Muscle layer of colon (tissue), 2 donors: ENCODE measurements at regions not wholly inside any gene's neighbourhood (a gene's known extent, or its start where the extent isn't known, plus 50 kb on each side); places are given as distances from the start of the nearest gene placed in this dataset.
"Not testable (repeated sequence)": the region's sequence is repeated elsewhere in the genome, so short reads cannot be mapped to it uniquely, and the experiment has no call there.

Experiments
- H3K27ac ChIP-seq: one replicate; pipeline ENCODE4 v1.7.0; 2013; ENCODE audit warnings: low read depth, mild to moderate bottlenecking, low read length, moderate library complexity
- H3K27me3 ChIP-seq, 2 donors: one replicate each; pipeline ENCODE4 v1.7.0; 2013; ENCODE audit warnings: low read length in 2 of 2, mild to moderate bottlenecking in 2 of 2; ENCODE audit not compliant: insufficient read depth in 2 of 2, control insufficient read depth in 1 of 2
- H3K36me3 ChIP-seq: one replicate; pipeline ENCODE4 v1.7.0; 2013; ENCODE audit warnings: mild to moderate bottlenecking, low read length; ENCODE audit not compliant: insufficient read depth
- H3K4me1 ChIP-seq: one replicate; pipeline ENCODE4 v1.7.0; 2013; ENCODE audit warnings: mild to moderate bottlenecking, low read length; ENCODE audit not compliant: insufficient read depth
- H3K4me3 ChIP-seq, 2 donors: one replicate each; pipeline ENCODE4 v1.7.0; 2013; ENCODE audit warnings: low read length in 2 of 2, low read depth in 1 of 2, mild to moderate bottlenecking in 1 of 2, moderate library complexity in 1 of 2
- H3K9ac ChIP-seq: one replicate; pipeline ENCODE4 v1.7.0; 2013; ENCODE audit warnings: low read length
- H3K9me3 ChIP-seq: one replicate; pipeline ENCODE4 v1.7.0; 2013; ENCODE audit warnings: mild to moderate bottlenecking, low read length
- donor health status: abdominal sarcoma.
- donor health status: Adenocarcinoma of cecum.

DNA sequence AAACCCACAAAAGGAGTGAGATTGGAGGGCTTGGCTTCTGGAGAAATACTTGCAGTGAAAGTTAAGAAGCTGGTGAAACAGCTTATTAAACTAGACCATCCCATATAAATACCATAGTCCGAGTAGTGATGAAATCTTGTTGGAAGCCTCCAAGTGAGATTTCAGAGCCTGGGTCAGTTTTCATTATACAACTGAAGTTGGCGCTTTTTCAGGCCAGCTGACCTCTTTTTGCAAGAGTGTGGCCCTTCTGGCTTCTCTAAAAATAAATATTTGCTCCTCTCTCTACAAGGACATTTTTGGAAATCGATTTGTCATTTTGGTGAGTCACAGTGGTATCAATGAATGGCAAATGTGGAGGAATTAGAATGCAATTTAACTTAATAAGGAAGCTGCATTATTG lies 51.2 kb upstream of the THRB start:
- H3K27ac ChIP-seq = no peak overlapping the region
- H3K36me3 ChIP-seq = no peaks in the 10 kb centered on the region
- H3K4me3 ChIP-seq = no peak overlapping the region
- no peaks in the 10 kb centered on the region for H3K9me3 ChIP-seq
- H3K27me3 ChIP-seq = no peaks in the 10 kb centered on the region
- no peak overlapping the region for H3K9ac ChIP-seq
- peaks cover 9% of the 10 kb centered on the region for H3K4me1 ChIP-seq

DNA sequence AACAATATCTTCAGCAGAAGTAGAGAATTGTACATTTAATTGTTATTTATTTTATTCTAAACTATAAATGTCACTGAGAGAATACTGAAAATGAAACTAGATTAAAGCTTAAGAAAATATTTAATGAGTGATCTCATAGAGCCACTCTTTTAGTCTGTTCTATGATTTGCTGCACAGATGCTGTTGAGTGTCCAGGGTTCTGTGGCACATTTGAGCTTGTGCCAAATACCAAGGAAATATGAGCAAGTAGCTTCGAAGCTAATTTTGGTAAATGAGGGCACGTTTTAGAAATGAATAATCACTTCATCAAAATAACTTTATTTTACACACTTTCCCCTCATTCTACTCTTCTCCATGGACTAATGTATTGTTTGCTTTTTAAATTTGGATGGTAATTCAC lies 53.6 kb upstream of the THRB start:
- Histone ChIP-seq H3K27ac (no peak overlapping the region), H3K36me3 (no peaks in the 10 kb centered on the region), H3K9ac (no peak overlapping the region), H3K9me3 (no peaks in the 10 kb centered on the region), H3K4me3 (no peak overlapping the region), H3K27me3 (no peaks in the 10 kb centered on the region), H3K4me1 (peaks cover 9% of the 10 kb centered on the region)

DNA sequence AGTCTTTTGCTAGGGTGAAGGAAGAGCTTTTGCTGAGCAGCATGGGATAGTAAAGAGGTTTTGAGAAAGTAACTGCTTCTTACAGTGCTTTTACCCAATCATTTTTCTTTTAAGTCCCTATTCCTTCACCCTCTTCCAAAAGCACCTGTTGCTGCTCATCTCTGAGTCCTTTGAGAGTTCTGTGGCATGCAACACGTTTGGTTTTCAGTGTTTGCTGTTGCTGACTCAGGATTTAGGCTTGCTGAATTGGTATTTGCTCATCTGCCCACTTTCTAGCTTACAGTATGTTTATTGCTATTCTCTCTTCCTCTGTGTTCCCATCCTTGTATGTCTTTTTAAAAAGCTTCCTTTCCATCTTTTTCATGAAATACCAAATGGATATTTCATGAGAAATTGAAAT lies 55.9 kb upstream of the THRB start:
- no peak overlapping the region for H3K9ac ChIP-seq
- no peaks in the 10 kb centered on the region for H3K27me3 ChIP-seq
- H3K36me3 ChIP-seq = no peaks in the 10 kb centered on the region
- peaks cover 8% of the 10 kb centered on the region for H3K4me1 ChIP-seq
- no peak overlapping the region for H3K27ac ChIP-seq
- H3K9me3 ChIP-seq = no peaks in the 10 kb centered on the region
- no peak overlapping the region for H3K4me3 ChIP-seq

DNA sequence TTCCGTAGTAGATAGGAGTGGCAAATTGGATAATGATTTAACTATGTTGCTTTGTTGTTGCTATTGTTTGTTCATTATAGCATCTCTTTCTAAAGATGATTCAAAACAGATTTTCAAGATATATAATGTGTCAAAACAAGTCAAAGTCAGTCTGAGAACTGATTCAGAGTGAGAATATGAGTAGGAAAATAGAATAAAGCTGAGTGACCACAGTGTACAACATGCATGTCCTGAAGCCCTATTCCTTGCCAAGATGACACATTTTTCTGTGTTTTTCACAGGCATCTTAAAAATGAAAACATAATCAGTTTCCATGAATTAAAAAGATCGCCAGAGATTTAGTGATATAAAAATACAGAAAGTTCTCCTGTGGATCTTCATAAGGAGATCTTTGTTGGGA lies 57.0 kb upstream of the THRB start:
- Histone ChIP-seq H3K27me3 (no peaks in the 10 kb centered on the region), H3K27ac (no peak overlapping the region), H3K9me3 (no peaks in the 10 kb centered on the region), H3K4me1 (peaks cover 5% of the 10 kb centered on the region), H3K9ac (no peak overlapping the region), H3K4me3 (no peak overlapping the region), H3K36me3 (no peaks in the 10 kb centered on the region)

DNA sequence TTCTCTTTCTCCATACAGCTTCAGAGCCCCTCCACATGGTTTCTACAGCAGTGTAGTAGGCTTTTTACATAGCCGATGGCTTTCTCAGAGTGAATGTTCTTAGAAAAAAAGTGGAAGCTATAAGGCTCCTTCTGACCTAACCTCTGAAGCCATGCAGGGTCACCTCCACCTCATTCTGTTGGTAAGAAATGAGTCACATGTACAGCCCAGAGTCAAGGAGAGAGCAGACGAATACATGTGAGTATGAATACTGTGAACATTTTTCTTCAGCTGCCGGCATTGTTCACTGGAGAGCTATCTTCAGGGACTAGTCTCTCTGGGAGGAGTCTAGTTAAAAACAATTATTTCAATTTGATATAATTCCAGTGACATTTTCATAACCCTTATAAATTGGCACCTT lies 68.2 kb upstream of the THRB start:
- Histone ChIP-seq H3K9me3 (no peaks in the 10 kb centered on the region), H3K9ac (no peak overlapping the region), H3K4me3 (no peak overlapping the region), H3K27ac (no peak overlapping the region), H3K36me3 (no peaks in the 10 kb centered on the region), H3K4me1 (no peaks in the 10 kb centered on the region), H3K27me3 (no peaks in the 10 kb centered on the region)

DNA sequence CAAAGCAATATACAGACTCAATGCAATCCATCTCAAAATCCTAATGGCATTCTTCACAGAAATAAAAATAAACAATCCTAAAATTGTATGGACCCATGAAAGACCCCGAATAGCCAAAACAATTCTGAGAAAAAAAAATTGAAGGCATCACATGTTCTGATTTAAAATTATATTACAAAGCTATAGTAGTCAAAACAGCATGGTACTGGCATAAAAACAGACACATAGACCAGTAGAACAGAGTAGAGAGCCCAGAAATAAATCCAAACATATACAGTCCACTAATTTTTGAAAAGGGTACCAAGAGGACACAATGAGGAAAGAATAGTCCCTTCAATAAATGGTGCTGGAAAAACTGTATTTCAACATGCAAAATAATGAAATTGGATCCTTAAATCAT lies 70.4 kb upstream of the THRB start:
- Histone ChIP-seq H3K9ac (no peak overlapping the region), H3K27me3 (no peaks in the 10 kb centered on the region), H3K36me3 (no peaks in the 10 kb centered on the region), H3K4me3 (no peak overlapping the region), H3K4me1 (no peaks in the 10 kb centered on the region), H3K9me3 (no peaks in the 10 kb centered on the region), H3K27ac (no peak overlapping the region)

DNA sequence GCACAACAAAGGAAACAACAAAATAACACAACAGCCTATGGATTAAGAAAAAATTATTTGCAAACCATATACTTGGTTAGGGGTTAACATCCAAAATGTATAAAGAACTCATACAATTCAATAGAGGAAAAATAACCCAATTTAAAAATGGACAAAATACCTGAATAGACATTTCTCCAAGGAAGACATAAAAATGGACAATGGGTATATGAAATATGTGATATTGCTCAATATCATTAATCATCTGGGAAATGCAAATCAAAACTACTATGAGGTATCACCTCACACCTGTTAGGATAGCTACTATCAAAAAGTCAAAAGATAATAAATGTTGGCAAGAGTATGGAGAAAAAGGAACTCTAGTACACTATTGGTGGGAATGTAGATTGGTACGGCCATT lies 71.0 kb upstream of the THRB start:
- Histone ChIP-seq H3K4me3 (no peak overlapping the region), H3K27me3 (no peaks in the 10 kb centered on the region), H3K36me3 (no peaks in the 10 kb centered on the region), H3K9ac (no peak overlapping the region), H3K4me1 (no peaks in the 10 kb centered on the region), H3K27ac (no peak overlapping the region), H3K9me3 (no peaks in the 10 kb centered on the region)

DNA sequence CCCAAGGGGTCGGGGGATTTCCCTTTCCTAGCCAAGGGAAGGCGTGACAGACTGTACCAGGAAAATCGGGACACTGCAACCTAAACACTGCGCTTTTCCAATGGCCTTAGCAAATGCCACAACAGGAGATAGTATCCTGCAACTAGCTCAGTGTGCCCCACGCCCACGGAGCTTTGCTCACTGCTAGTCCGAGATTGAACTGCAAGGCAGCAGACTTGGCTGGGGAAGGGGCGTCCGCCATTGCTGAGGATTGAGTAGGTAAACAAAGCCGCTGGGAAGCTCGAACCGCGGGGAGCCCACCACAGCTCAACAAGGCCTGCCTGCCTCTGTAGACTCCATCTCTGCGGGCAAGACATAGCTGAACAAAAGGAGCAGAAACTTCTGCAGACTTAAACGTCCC lies 72.3 kb upstream of the THRB start:
- no peak overlapping the region for H3K4me3 ChIP-seq
- H3K9me3 ChIP-seq = no peaks in the 10 kb centered on the region
- H3K27ac ChIP-seq = no peak overlapping the region
- no peak overlapping the region for H3K9ac ChIP-seq
- no peaks in the 10 kb centered on the region for H3K36me3 ChIP-seq
- no peaks in the 10 kb centered on the region for H3K27me3 ChIP-seq
- no peaks in the 10 kb centered on the region for H3K4me1 ChIP-seq

DNA sequence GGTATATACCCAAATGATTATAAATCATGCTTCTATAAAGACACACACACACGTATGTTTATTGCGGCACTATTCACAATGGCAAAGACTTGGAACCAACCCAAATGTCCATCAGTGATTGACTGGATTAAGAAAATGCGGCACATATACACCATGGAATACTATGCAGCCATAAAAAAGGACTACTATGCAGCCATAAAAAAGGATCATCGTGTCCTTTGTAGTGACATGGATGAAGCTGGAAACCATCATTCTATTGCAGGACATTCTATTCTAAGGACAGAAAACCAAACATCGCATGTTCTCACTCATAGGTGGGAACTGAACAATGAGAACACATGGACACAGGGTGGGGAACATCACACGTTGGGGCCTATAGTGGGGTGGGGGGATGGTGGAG lies 77.8 kb upstream of the THRB start:
- H3K4me1 ChIP-seq, H3K9me3 ChIP-seq, H3K36me3 ChIP-seq, H3K27me3 ChIP-seq, H3K4me3 ChIP-seq, H3K9ac ChIP-seq, H3K27ac ChIP-seq: not testable (repeated sequence)

DNA sequence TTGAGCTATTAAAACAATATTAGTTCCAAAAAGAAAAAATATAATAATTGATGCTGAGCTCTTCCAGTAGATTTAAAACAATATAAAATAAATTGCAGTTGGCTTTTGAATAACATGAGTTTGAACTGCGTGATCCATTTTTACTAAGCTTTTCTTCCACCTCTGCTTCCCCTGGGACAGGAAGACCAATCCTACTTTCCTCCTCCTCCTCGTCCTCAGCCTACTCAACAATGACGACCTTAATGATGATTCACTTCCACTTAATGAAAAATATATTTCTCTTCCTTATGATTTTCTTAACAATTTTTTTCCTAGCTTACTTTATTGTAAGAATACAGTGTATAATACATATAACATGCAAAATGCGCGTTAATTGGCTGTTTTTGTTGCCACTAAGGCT lies 78.9 kb upstream of the THRB start:
- Histone ChIP-seq H3K36me3 (no peaks in the 10 kb centered on the region), H3K27ac (no peak overlapping the region), H3K4me3 (no peak overlapping the region), H3K9ac (no peak overlapping the region), H3K9me3 (no peaks in the 10 kb centered on the region), H3K4me1 (no peaks in the 10 kb centered on the region), H3K27me3 (no peaks in the 10 kb centered on the region)

DNA sequence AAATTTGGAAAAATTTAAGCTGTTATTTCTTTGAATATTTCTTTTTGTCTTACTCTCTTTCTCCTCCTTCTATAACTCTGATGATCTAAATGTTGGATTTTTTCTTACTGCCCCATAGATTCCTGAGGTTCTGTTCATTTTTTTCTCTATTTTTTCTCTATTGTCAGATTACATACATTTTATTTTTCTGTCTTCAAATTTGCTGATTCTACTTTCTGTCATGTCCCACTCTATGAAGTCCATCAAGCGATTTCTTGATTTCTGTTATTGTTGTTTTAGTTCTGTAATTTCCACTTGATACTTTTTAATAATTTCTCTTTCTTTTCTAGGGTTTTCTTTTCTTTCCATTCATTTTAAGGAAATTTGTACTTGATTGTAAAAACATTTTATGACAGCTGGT lies 83.7 kb upstream of the THRB start:
- no peak overlapping the region for H3K4me3 ChIP-seq
- H3K4me1 ChIP-seq = no peaks in the 10 kb centered on the region
- no peaks in the 10 kb centered on the region for H3K27me3 ChIP-seq
- H3K9ac ChIP-seq = no peak overlapping the region
- H3K27ac ChIP-seq = no peak overlapping the region
- H3K36me3 ChIP-seq = no peaks in the 10 kb centered on the region
- H3K9me3 ChIP-seq = no peaks in the 10 kb centered on the region

DNA sequence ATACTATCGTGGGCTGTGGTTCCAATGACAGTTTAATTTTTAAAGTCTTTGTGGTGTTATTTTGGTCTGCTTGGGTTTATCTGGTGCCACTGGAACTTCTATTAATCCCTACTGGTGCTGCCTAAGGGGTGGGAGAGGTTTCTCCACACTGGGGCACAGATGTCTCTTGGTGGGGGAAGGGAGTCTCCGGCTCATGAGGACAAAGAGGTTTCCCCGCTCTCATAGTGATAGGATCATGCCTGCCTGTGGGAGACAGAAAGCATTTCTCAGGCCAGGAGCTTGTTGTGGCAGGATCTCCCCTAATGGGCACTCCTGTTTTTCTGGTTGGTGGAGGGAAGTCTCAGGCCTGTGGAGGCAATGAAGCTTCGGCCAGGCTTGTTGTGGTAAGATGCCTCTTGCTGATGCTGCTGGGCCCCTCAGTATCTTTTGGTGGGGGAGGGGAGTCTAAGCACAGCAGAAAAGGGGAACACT lies 84.3 kb upstream of the THRB start:
- H3K27ac ChIP-seq = no peak overlapping the region
- no peaks in the 10 kb centered on the region for H3K36me3 ChIP-seq

More for the DNA sequence above, 84.3 kb upstream of the THRB start:
- no peaks in the 10 kb centered on the region for H3K27me3 ChIP-seq
- H3K9ac ChIP-seq = no peak overlapping the region
- H3K4me1 ChIP-seq = no peaks in the 10 kb centered on the region
- no peak overlapping the region for H3K4me3 ChIP-seq
- H3K9me3 ChIP-seq = no peaks in the 10 kb centered on the region
